Subcutaneous abdominal adipose tissue (tissue), 5 donors: ENCODE measurements at regions not wholly inside any gene's neighbourhood (a gene's known extent, or its start where the extent isn't known, plus 50 kb on each side); places are given as distances from the start of the nearest gene placed in this dataset.
A peak's percentile ranks its signal among the peaks of the same experiment; 100 is the strongest.
"Not testable (repeated sequence)": the region's sequence is repeated elsewhere in the genome, so short reads cannot be mapped to it uniquely, and the experiment has no call there.

Source experiments
- H3K27ac ChIP-seq: one replicate; pipeline ENCODE4 v1.7.0; 2013; ENCODE audit warnings: low read depth, mild to moderate bottlenecking, inconsistent platforms, low read length, moderate library complexity
- H3K27me3 ChIP-seq, 5 donors: one replicate each; pipeline ENCODE4 v1.7.0; 2013; ENCODE audit warnings: low read length in 5 of 5, inconsistent platforms in 1 of 5; ENCODE audit not compliant: control insufficient read depth in 5 of 5, insufficient read depth in 4 of 5
- H3K36me3 ChIP-seq, 5 donors: one replicate each; pipeline ENCODE4 v1.7.0; 2013; ENCODE audit warnings: low read length in 5 of 5; ENCODE audit not compliant: control insufficient read depth in 5 of 5, insufficient read depth in 5 of 5
- H3K4me1 ChIP-seq, 5 donors: one replicate each; pipeline ENCODE4 v1.7.0; 2013; ENCODE audit warnings: low read length in 5 of 5, mild to moderate bottlenecking in 3 of 5, moderate library complexity in 1 of 5; ENCODE audit not compliant: control insufficient read depth in 5 of 5, insufficient read depth in 5 of 5
- H3K4me3 ChIP-seq, 5 donors: one replicate each; pipeline ENCODE4 v1.7.0; 2013; ENCODE audit warnings: low read length in 5 of 5, low read depth in 1 of 5
- H3K9ac ChIP-seq, 5 donors: one replicate each; pipeline ENCODE4 v1.7.0; 2013; ENCODE audit warnings: low read length in 5 of 5, mild to moderate bottlenecking in 4 of 5, moderate library complexity in 3 of 5
- H3K9me3 ChIP-seq, 5 donors: one replicate each; pipeline ENCODE4 v1.7.0; 2013; ENCODE audit warnings: low read length in 5 of 5; ENCODE audit not compliant: control insufficient read depth in 5 of 5
- donor health status: healthy.
- donor health status: healthy.
- donor health status: healthy.
- donor health status: healthy.
- donor health status: healthy.

DNA sequence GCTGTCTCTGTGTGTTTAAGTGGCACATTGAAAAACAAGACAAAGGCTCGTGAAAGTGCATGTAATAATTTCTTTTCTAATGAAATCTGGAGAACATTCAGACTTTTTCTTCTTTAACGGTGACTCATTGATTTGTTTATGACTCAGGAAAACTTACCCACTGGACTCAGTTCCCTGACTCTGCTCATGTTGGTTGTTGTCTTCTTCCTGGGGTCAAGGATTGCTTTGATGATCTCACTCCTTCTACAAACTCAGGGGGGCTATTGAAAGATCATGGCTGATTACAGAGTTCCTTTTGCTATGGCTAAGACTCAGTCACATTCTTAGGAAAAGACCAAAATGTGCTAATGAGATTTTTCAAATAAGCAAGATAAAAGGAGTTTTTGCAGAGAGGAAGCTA, 141.1 kb upstream of the DAP start:
- H3K4me3 ChIP-seq, result no peak overlapping the region
- H3K9me3 ChIP-seq, result no peaks in the 10 kb centered on the region
- H3K9ac ChIP-seq, result no peak overlapping the region
- H3K27ac ChIP-seq, result no peak overlapping the region
- no peaks in the 10 kb centered on the region for H3K4me1 ChIP-seq
- H3K36me3 ChIP-seq, result no peaks in the 10 kb centered on the region
- H3K27me3 ChIP-seq, result no peaks in the 10 kb centered on the region

DNA sequence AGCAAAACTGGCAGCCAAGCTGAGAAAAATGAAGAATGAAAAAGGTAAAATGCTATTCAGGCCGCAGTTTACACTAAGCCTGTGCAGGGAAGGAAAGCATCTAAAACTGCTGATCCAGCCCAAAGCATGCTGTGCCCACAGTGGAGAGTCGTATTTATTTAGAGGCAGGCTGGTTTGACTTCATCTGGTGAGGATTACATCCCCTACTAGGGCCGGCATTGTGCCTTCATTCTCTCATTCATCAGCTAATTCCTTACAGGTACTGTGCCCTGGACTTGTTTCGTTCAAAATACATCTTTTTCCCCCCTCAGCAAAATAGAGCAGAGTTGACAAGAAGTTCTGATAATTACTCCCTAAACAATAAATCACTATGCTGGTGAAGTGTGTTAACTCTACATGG, 137.5 kb upstream of the DAP start:
- Histone ChIP-seq H3K27ac (no peak overlapping the region), H3K4me1 (no peaks in the 10 kb centered on the region)

DNA sequence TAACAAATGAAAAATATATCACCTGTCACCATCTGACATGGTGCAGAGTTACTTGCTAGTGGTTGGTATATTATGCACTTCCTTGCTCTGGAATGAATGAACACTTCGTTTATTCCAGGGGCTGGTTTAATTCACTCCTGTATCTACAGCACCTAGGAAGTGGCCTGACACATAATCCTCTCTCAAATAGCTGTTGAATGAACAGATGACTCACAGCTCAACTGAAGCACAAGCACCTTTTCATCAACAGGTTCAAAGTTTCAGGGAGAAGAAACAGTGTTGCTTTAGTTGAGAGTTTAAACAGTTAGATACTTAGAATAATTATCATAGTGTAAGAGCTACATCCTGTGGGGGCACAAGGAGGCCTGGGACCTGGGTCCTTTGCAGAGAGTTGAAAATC, 135.0 kb upstream of the DAP start:
- Histone ChIP-seq H3K4me3 (no peak overlapping the region), H3K9ac (no peak overlapping the region), H3K36me3 (no peaks in the 10 kb centered on the region), H3K27ac (no peak overlapping the region), H3K9me3 (peaks cover 0 to 4% (median 4%) of the 10 kb centered on the region in 5 donors), H3K27me3 (no peaks in the 10 kb centered on the region), H3K4me1 (no peaks in the 10 kb centered on the region)

More for the DNA sequence above, 137.5 kb upstream of the DAP start:
- Histone ChIP-seq H3K9me3 (no peaks in the 10 kb centered on the region), H3K27me3 (no peaks in the 10 kb centered on the region), H3K36me3 (no peaks in the 10 kb centered on the region), H3K4me3 (no peak overlapping the region), H3K9ac (no peak overlapping the region)

DNA sequence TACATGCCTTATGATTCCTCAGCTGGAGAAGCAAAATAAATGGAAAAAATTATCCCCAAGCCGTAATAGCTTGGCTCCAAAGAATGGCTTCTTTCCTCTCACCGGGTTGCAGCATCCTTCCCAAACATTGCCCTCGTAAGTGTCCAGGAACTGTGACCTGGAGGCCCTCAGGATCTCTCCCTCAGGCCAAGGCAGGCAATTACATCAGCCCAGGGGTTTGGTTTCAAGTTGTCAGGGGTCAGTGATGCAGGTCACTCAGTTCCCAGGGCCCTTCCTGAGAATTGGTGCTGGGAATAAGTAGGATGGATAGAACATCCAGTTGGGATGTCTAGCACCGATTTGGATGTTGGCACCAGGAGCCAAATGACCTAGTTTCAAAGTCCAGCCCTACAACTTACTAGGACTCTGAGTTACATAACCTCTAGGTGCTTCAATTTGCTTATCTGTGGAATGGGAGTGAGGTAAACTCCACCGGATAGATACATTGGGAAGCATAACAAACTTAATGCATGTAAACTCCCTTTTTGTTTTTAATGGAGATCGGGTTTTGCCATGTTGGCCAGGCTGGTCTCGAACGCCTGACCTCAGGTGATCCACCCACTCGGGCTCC, 133.5 kb upstream of the DAP start:
- Histone ChIP-seq H3K9ac (no peak overlapping the region), H3K9me3 (peaks cover 0 to 7% (median 5%) of the 10 kb centered on the region in 5 donors), H3K4me1 (no peaks in the 10 kb centered on the region), H3K27me3 (no peaks in the 10 kb centered on the region), H3K4me3 (no peak overlapping the region), H3K36me3 (no peaks in the 10 kb centered on the region), H3K27ac (no peak overlapping the region)

DNA sequence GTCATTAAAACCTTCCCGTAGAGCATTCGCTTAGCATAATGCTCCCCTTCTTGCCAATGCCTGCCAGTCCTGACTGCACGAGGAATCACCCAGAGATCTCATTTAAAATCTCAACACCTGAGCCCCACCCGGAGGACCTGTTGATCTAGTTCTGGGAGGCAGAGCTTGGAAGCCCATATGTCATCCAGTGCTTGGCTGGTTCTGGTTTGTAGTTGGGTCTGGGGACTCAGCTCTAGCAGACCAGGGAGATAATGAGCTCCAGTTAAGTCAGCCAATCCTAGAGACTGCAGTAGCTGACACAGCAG, 131.8 kb upstream of the DAP start:
- Histone ChIP-seq H3K9me3 (peaks cover 0 to 7% (median 5%) of the 10 kb centered on the region in 5 donors), H3K27me3 (no peaks in the 10 kb centered on the region), H3K4me3 (no peak overlapping the region), H3K4me1 (no peaks in the 10 kb centered on the region), H3K36me3 (no peaks in the 10 kb centered on the region), H3K9ac (no peak overlapping the region), H3K27ac (no peak overlapping the region)

DNA sequence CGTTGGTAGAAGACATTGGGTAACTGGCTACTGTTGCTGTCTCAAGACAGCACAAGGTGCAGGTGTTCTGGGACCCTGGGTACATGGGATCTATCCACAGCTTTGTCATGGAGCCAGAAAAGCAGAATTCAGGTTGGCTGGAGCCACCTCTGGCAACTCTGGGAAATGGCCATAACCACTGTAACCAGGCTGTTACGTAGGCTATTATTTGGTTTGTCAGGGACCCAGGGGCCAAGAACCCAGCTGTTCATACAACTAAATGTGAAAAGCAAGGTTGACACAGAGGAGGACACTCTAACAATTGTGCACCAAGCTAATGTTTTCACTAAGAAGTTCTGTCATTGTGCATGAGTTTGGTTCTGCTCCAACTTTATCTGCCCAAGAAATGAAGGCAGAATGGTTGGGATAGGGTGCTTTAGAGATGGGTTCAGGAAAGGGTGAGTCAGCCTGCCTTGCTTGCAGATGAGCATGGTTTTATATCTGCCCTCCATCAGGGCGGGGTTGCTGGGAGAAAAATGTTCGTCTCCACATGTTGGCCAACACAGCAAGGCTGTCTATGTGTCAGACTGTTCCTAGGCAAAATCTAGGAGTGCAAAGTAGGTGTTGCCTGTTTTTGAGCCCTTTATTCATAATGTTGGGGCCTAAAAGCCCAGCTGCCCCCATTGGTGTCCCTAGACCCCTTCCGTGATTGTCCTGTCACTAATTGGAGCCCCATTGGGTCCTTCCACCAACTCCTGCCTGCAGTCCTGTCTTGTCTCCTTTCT, 131.3 kb upstream of the DAP start:
- no peaks in the 10 kb centered on the region for H3K36me3 ChIP-seq
- no peak overlapping the region for H3K27ac ChIP-seq
- H3K9me3 ChIP-seq, result peaks cover 0 to 7% (median 5%) of the 10 kb centered on the region in 5 donors
- no peak overlapping the region for H3K4me3 ChIP-seq
- no peak overlapping the region for H3K9ac ChIP-seq
- no peaks in the 10 kb centered on the region for H3K4me1 ChIP-seq
- H3K27me3 ChIP-seq, result no peaks in the 10 kb centered on the region

DNA sequence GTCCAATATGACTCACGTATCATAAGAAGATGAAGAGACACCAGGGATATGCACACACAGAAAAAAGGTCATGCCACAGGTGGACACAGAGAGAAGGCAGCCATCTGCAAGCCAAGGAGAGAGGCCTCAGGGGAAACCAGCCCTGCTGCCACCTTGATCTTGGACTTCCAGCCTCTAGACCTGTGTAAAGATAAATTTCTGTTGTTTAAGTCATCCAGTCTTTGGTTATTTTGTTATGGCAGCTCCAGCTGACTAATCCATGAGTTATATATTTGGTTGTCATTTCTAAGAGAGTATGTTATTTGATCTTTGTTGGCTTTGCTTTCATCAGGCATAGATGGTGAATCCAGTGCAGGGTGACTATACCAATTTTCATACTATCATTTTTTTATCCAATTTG, 130.2 kb upstream of the DAP start:
- H3K27me3 ChIP-seq, result no peaks in the 10 kb centered on the region
- H3K36me3 ChIP-seq, result no peaks in the 10 kb centered on the region
- peaks cover 0 to 7% (median 5%) of the 10 kb centered on the region in 5 donors for H3K9me3 ChIP-seq
- H3K4me3 ChIP-seq, result peak overlapping the region in 1 of 5 donors; percentile 7
- H3K27ac ChIP-seq, result no peak overlapping the region
- no peak overlapping the region for H3K9ac ChIP-seq
- no peaks in the 10 kb centered on the region for H3K4me1 ChIP-seq

DNA sequence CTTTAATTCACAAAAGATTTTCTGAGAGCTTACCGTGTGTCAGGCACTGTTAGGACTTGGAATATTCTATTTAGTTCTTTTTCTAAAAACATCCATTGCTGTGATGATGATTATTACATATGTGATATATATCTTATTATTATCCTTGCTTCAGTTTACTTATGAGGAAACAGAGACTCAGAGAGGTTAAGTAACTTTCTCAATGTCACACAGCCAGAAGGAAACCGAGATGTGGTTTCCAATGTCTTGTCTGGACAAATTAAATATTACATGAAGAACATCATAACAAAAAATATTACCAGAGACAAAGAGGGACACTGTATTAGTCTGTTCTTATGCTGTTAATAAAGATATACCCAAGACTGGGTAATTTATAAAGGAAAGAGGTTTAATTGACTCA, 125.5 kb upstream of the DAP start:
- Histone ChIP-seq H3K9me3 (peaks cover 0 to 7% (median 5%) of the 10 kb centered on the region in 5 donors), H3K9ac (no peak overlapping the region), H3K27me3 (peaks cover 0 to 4% (median 0%) of the 10 kb centered on the region in 5 donors), H3K27ac (no peak overlapping the region), H3K36me3 (no peaks in the 10 kb centered on the region), H3K4me1 (no peaks in the 10 kb centered on the region), H3K4me3 (no peak overlapping the region)

DNA sequence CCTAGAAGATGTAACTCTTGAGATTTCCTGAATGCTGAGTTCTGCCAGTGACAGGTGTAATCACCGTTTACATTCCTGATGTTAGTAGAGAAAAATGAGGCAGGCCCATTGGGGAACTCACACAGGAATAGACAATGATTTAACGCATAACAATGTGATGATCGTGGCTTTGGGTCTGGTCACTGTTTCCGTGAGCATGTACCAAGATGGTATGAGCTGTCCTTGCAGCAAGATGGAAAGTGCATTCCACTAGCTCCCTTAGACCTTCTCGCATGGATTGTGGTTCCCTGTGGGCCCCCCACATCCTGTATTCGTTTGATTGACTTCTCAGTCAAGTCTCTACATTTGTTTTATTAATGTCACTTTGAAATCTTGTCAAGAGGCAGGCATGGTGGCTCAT, 124.0 kb upstream of the DAP start:
- Histone ChIP-seq H3K27me3 (peaks cover 0 to 4% (median 0%) of the 10 kb centered on the region in 5 donors), H3K4me1 (no peaks in the 10 kb centered on the region), H3K27ac (no peak overlapping the region), H3K36me3 (no peaks in the 10 kb centered on the region), H3K4me3 (no peak overlapping the region), H3K9me3 (no peaks in the 10 kb centered on the region), H3K9ac (no peak overlapping the region)

DNA sequence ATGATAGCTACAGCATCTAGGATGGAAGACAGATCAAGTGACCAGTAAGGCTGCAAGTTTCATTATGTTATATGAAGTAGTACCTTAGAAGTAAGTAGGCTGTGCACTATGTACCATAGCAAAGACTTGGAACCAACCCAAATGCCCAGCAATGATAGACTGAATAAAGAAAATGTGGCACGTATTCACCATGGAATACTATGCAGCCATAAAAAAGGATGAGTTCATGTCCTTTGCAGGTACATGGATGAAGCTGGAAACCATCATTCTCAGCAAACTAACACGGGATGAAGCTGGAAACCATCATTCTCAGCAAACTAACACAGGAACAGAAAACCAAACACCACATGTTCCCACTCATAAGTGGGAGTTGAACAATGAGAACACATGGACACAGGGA, 122.9 kb upstream of the DAP start:
- not testable (repeated sequence) for H3K36me3 ChIP-seq, H3K27ac ChIP-seq, H3K27me3 ChIP-seq, H3K4me3 ChIP-seq, H3K4me1 ChIP-seq, H3K9ac ChIP-seq, H3K9me3 ChIP-seq
